A673 (cell line): ENCODE measurements at regions not wholly inside any gene's neighbourhood (a gene's known extent, or its start where the extent isn't known, plus 50 kb on each side); places are given as distances from the start of the nearest gene placed in this dataset.
A peak's percentile ranks its signal among the peaks of the same experiment; 100 is the strongest.

Source experiments
- BruUV-seq: library from RNA; stranded (reverse); fragments of 400-500 nt; replicated peaks from 2 replicates; lab custom pipeline; 2021; lab: Mats Ljungman, UMichigan
- CTCF ChIA-PET: fragments of 300-600 bp; sonication (Branson Sonifier 250); formaldehyde crosslinking; loops from one replicate; lab custom pipeline; 2022; ENCODE audit warnings: antibody characterized with exemption; lab: Charles Lee
- POLR2A ChIA-PET: fragments of 300-600 bp; sonication (Branson Sonifier 250); formaldehyde crosslinking; loops from one replicate; lab custom pipeline; 2022; ENCODE audit warnings: antibody characterized with exemption; ENCODE audit not compliant: low non-redundant PET; lab: Charles Lee
- DNase-seq: peaks from one replicate; pipeline ENCODE4 v3.0.0-alpha.2; 2015; ENCODE audit warnings: low spot score
- H3K27ac ChIP-seq: fragments of 200-600 bp; sonication (generic); 2 replicates; pipeline ENCODE4 v1.5.1; 2016; ENCODE audit warnings: mixed run types, low read depth, mild to moderate bottlenecking, mixed read lengths, antibody characterized with exemption, low read length; ENCODE audit not compliant: poor library complexity, severe bottlenecking
- H3K27me3 ChIP-seq: fragments of 200-600 bp; sonication (generic); replicated peaks from 2 replicates; pipeline ENCODE4 v1.6.1; 2017; ENCODE audit warnings: mixed run types, low read depth, mild to moderate bottlenecking, mixed read lengths, antibody characterized with exemption, low read length; ENCODE audit not compliant: insufficient read depth, poor library complexity
- H3K36me3 ChIP-seq: fragments of 200-600 bp; sonication (generic); 2 replicates; pipeline ENCODE4 v1.6.1; 2016; ENCODE audit warnings: mixed run types, mild to moderate bottlenecking, mixed read lengths, antibody characterized with exemption, low read length; ENCODE audit not compliant: insufficient read depth, poor library complexity, severe bottlenecking
- H3K4me1 ChIP-seq: fragments of 200-600 bp; sonication (generic); 2 replicates; pipeline ENCODE4 v1.6.1; 2017; ENCODE audit warnings: mixed run types, mild to moderate bottlenecking, mixed read lengths, antibody characterized with exemption, low read length; ENCODE audit not compliant: insufficient read depth, poor library complexity, severe bottlenecking
- H3K4me3 ChIP-seq: fragments of 200-600 bp; sonication (generic); 2 replicates; pipeline ENCODE4 v1.5.1; 2016; ENCODE audit warnings: low read depth, mixed run types, mild to moderate bottlenecking, mixed read lengths, low read length; ENCODE audit not compliant: poor library complexity, severe bottlenecking
- H3K9me3 ChIP-seq: fragments of 200-600 bp; sonication (generic); 2 replicates; pipeline ENCODE4 v1.6.1; 2016; ENCODE audit warnings: mixed run types, low read depth, mild to moderate bottlenecking, mixed read lengths, antibody characterized with exemption, low read length; ENCODE audit not compliant: poor library complexity, severe bottlenecking
- CTCF ChIP-seq: fragments of 300-800, 200-600 bp; sonication (generic); conservative IDR thresholded peaks from 2 replicates; pipeline ENCODE4 v1.5.1; 2017; ENCODE audit warnings: low read depth, mild to moderate bottlenecking, antibody characterized with exemption, low read length, moderate library complexity, mixed read lengths
- EZH2 ChIP-seq: fragments of 200-600 bp; sonication (generic); IDR thresholded peaks from 2 replicates; pipeline ENCODE4 v1.6.1; 2017; ENCODE audit warnings: borderline replicate concordance, low read depth, mild to moderate bottlenecking, mixed read lengths, antibody characterized with exemption, low read length; ENCODE audit not compliant: poor library complexity, severe bottlenecking
- intact Hi-C: fragments of 100-400 bp; cut with micrococcal nuclease; formaldehyde crosslinking; loops from one replicate; pipeline ENCODE4 v1.10.0; 2022; ENCODE audit not compliant: unreplicated experiment

DNA sequence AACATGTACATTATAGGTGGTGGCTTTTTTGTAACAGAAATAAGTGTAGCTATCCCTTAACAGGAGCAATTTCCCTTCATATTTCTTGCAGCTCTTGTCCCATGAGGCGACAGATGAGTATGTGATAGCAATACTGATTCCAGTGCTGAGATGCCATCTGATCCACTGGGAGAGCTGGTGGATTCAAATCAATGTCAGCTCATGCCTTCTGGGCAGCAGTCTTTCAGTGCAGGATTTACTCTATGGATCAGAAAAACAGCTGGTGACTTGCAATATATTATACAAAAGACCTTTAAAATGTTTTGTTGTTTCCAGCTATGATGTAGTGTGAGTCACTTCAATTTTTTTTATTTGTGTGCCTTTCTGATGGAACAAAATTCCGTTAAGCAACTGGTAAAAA lies 259.9 kb upstream of the SASH1 start:
- H3K36me3 ChIP-seq: no peaks in the 10 kb centered on the region
- no peak overlapping the region for H3K4me3 ChIP-seq
- H3K27me3 ChIP-seq: no peaks in the 10 kb centered on the region
- H3K9me3 ChIP-seq: no peaks in the 10 kb centered on the region
- ChIA-PET POLR2A (no interaction called here), CTCF (no interaction called here)
- TF ChIP-seq EZH2 (no peak), CTCF (no peak)
- H3K27ac ChIP-seq: no peak overlapping the region
- H3K4me1 ChIP-seq: no peaks in the 10 kb centered on the region
- DNase-seq: no peak
- no TSS peak for BruUV-seq
- intact Hi-C loops: no loop called here

DNA sequence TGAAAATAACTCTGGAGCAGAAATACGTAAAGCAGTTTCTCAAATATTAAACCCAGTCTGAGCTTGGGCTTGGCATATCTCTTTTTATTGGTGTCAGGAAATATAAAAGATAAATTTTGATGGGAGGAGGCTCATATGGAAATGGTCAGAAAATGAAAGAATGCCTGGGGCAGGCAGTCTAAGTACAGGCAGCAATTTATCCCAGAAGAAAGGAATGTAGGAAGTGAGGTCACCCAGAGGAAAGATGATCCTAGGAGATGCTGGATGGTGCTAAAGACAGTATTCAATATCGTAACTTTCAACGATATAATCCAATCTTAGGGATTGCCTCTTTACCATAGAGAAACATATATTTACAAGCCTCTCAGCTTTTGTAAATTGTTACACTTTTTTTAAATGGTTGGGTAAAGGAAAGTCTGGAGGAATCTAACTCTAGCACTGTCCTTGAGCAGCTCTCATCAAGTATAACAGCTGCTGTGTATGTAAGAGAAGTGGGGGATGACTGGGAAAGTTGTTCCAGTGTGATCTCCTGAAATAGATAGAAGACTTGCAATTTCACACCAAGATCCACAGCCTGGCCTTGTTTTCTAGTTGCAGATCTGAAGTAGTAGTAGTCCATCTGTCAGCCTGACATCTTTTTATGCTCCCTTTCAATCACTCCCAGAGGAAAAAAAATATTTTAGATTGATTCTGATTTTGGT lies 256.9 kb upstream of the SASH1 start:
- ChIA-PET POLR2A (no interaction called here), CTCF (no interaction called here)

DNA sequence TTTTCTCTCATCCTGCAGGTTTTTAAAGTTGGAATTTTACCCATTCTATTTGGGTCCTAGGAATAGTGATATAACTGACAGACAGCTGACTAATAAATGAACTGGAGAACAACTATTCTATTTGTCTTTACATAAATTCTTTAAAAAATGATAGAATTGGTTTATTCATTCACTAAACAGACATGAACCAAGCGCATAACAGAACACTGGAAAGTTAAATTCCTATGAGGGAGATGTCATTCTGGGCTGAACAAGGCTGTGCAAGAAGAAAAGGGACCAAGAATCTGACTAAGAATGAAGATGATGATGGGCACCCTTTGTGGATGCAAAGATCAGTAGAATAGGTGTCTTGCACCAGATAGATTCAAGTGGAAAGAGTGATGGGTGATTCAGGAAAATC lies 256.3 kb upstream of the SASH1 start:
- no TSS peak for BruUV-seq
- Histone ChIP-seq H3K9me3 (peaks cover 4% of the 10 kb centered on the region), H3K4me1 (no peaks in the 10 kb centered on the region), H3K36me3 (no peaks in the 10 kb centered on the region), H3K4me3 (no peak overlapping the region), H3K27ac (no peak overlapping the region), H3K27me3 (no peaks in the 10 kb centered on the region)
- TF ChIP-seq EZH2 (no peak), CTCF (no peak)
- intact Hi-C loops: no loop called here
- POLR2A ChIA-PET: no interaction called here
- DNase-seq: no peak
- CTCF ChIA-PET: no interaction called here

More for the DNA sequence above, 256.9 kb upstream of the SASH1 start:
- TF ChIP-seq EZH2 (no peak), CTCF (no peak)
- Histone ChIP-seq H3K9me3 (no peaks in the 10 kb centered on the region), H3K27ac (no peak overlapping the region), H3K27me3 (no peaks in the 10 kb centered on the region), H3K4me1 (no peaks in the 10 kb centered on the region), H3K36me3 (no peaks in the 10 kb centered on the region), H3K4me3 (no peak overlapping the region)
- no TSS peak for BruUV-seq
- intact Hi-C loops: no loop called here
- peak; percentile 45 for DNase-seq
